B cell (primary cell): ENCODE measurements at regions not wholly inside any gene's neighbourhood (a gene's known extent, or its start where the extent isn't known, plus 50 kb on each side); places are given as distances from the start of the nearest gene placed in this dataset.

Experiments used
- ATAC-seq: fragments of 200-7000 bp; cut with Tn5 transposase; one replicate; pipeline ENCODE4 v1.10.0; 2021; ENCODE audit warnings: low read depth, mild to moderate bottlenecking, moderate number of reproducible peaks, moderate library complexity
- CTCF ChIA-PET: fragments of 350-600 bp; sonication (Branson Sonifier 250); formaldehyde crosslinking; loops from one replicate; lab custom pipeline; 2021; ENCODE audit warnings: antibody characterized with exemption, inconsistent platforms; lab: Charles Lee
- POLR2A ChIA-PET: fragments of 350-600 bp; sonication (Branson Sonifier 250); formaldehyde crosslinking; loops from one replicate; lab custom pipeline; 2021; ENCODE audit warnings: antibody characterized with exemption; lab: Charles Lee
- DNase-seq: peaks from one replicate; pipeline ENCODE4 v3.0.0; 2013
- H2AFZ ChIP-seq: 2 replicates; pipeline ENCODE4 v1.6.1; 2012; ENCODE audit warnings: mild to moderate bottlenecking, low read depth, low read length; ENCODE audit not compliant: insufficient read depth, poor library complexity, severe bottlenecking
- H3K27ac ChIP-seq, 2 donors: 1 replicate in 1 of 2; 2 replicates in 1 of 2; pipeline ENCODE4 v1.5.1; 2012 to 2013; ENCODE audit warnings: low read length in 2 of 2, mild to moderate bottlenecking in 2 of 2, moderate library complexity in 1 of 2
- H3K27me3 ChIP-seq, 4 experiments: fragments of 200-600 bp in 1 of 4; sonication (generic) in 1 of 4; replicated peaks in 1 of 4; 1 replicate in 2 of 4; 2 replicates in 2 of 4; pipeline versions ENCODE4 v1.6.1 to v1.7.0; 2013 to 2016; ENCODE audit warnings: low read length in 3 of 4, mild to moderate bottlenecking in 2 of 4, mixed read lengths in 1 of 4, moderate library complexity in 1 of 4; ENCODE audit not compliant: insufficient read depth in 4 of 4, control insufficient read depth in 3 of 4; ENCODE audit errors: control extremely low read depth in 1 of 4
- H3K36me3 ChIP-seq, 2 experiments: replicated peaks in 1 of 2; 1 replicate in 1 of 2; 2 replicates in 1 of 2; pipeline versions ENCODE4 v1.6.1 to v1.7.1; 2013; ENCODE audit warnings: low read length in 1 of 2; ENCODE audit not compliant: insufficient read depth in 2 of 2, control insufficient read depth in 1 of 2; ENCODE audit errors: control extremely low read depth in 1 of 2, extremely low read depth in 1 of 2
- H3K4me1 ChIP-seq, 2 donors: fragments of 200-600 bp in 1 of 2; sonication (generic) in 1 of 2; 1 replicate in 1 of 2; 2 replicates in 1 of 2; pipeline versions ENCODE4 v1.5.1 to v1.6.1; 2013 to 2017; ENCODE audit warnings: low read length in 2 of 2; ENCODE audit not compliant: control insufficient read depth in 2 of 2, insufficient read depth in 2 of 2
- H3K4me2 ChIP-seq: replicated peaks from 2 replicates; pipeline ENCODE3; 2012; ENCODE audit warnings: mild to moderate bottlenecking, low read depth, low read length; ENCODE audit not compliant: poor library complexity, severe bottlenecking
- H3K4me3 ChIP-seq, 5 experiments: fragments of 200-600 bp in 1 of 5; sonication (generic) in 1 of 5; 1 replicate in 3 of 5; 2 replicates in 2 of 5; pipeline versions ENCODE4 v1.5.1 to v1.7.0; 2011 to 2016; ENCODE audit warnings: low read length in 4 of 5, mild to moderate bottlenecking in 4 of 5, low read depth in 2 of 5, control low read depth in 1 of 5, moderate library complexity in 1 of 5; ENCODE audit not compliant: insufficient read depth in 1 of 5; ENCODE audit errors: control extremely low read depth in 1 of 5, extremely low read depth in 1 of 5
- H3K79me2 ChIP-seq: fragments of 200-600 bp; sonication (generic); one replicate; pipeline ENCODE4 v1.6.0; 2016; ENCODE audit warnings: low read length; ENCODE audit not compliant: control insufficient read depth, insufficient read depth
- H3K9ac ChIP-seq: fragments of 200-600 bp; sonication (generic); 2 replicates; pipeline ENCODE4 v1.6.1; 2017; ENCODE audit warnings: mild to moderate bottlenecking, low read length, moderate library complexity
- H3K9me3 ChIP-seq, 3 donors: one replicate each; pipeline versions ENCODE4 v1.6.1 to v1.7.1; 2013; ENCODE audit warnings: low read length in 2 of 3; ENCODE audit not compliant: control insufficient read depth in 2 of 3, insufficient read depth in 1 of 3; ENCODE audit errors: control extremely low read depth in 1 of 3
- H4K20me1 ChIP-seq: 2 replicates; pipeline ENCODE4 v1.6.0; 2012; ENCODE audit warnings: mild to moderate bottlenecking, low read length; ENCODE audit not compliant: insufficient read depth, control insufficient read depth, poor library complexity, severe bottlenecking
- H3K27ac Mint-ChIP-seq: one replicate; pipeline ENCODE4 v1.8.0; 2021; ENCODE audit warnings: mixed read lengths
- H3K27me3 Mint-ChIP-seq: one replicate; pipeline ENCODE4 v1.8.0; 2021; ENCODE audit warnings: mixed read lengths
- H3K4me1 Mint-ChIP-seq: one replicate; pipeline ENCODE4 v1.8.0; 2021; ENCODE audit warnings: mixed read lengths
- H3K4me3 Mint-ChIP-seq: one replicate; pipeline ENCODE4 v1.8.0; 2021; ENCODE audit warnings: mixed read lengths
- H3K9me3 Mint-ChIP-seq: one replicate; pipeline ENCODE4 v1.8.0; 2022; ENCODE audit warnings: mixed read lengths; ENCODE audit not compliant: insufficient read depth
- EZH2 ChIP-seq: IDR thresholded peaks from 2 replicates; pipeline ENCODE4 v1.6.1; 2012; ENCODE audit warnings: borderline replicate concordance, low read depth, mild to moderate bottlenecking, moderate library complexity, low read length; ENCODE audit not compliant: insufficient read depth, poor library complexity, severe bottlenecking
- WGBS: methylation state at CpG from one replicate; pipeline ENCODE4 v1.1.5; 2013; ENCODE audit warnings: missing lambda C conversion rate; ENCODE audit not compliant: insufficient coverage; 5-methylcytosine and 5-hydroxymethylcytosine counted together
- intact Hi-C: fragments of 100-400 bp; cut with micrococcal nuclease; formaldehyde crosslinking; loops from one replicate; pipeline ENCODE4 v1.10.0; 2022
- TF ChIP-seq, protein P1 (sequence below): fragments of 200-600 bp; IDR thresholded peaks from one replicate; pipeline ENCODE4 v1.8.0; 2022; ENCODE audit warnings: antibody characterized with exemption, mild to moderate bottlenecking

- no peak overlapping the region for H3K4me3 ChIP-seq
- no peaks in the 10 kb centered on the region for H3K79me2 ChIP-seq
- POLR2A ChIA-PET, result no interaction called here
- no peaks in the 10 kb centered on the region for H4K20me1 ChIP-seq
- WGBS, result no CpG with 5 or more reads among the region's 1 CpG
- no peak for DNase-seq
- peaks cover 0 to 11% (median 0%) of the 10 kb centered on the region in 3 donors for H3K9me3 ChIP-seq
- no peak overlapping the region for H3K4me2 ChIP-seq
- no peak overlapping the region for H3K27ac ChIP-seq
- CTCF ChIA-PET, result no interaction called here
- H3K9me3 Mint-ChIP-seq, result peaks cover 12% of the 10 kb centered on the region
- no peak overlapping the region for H3K4me3 Mint-ChIP-seq
- H2AFZ ChIP-seq, result no peak overlapping the region
- intact Hi-C loops, result no loop called here
- H3K36me3 ChIP-seq, result no peaks in the 10 kb centered on the region
- no peaks in the 10 kb centered on the region for H3K27me3 Mint-ChIP-seq
- TF ChIP-seq EZH2, result no peak
- TF ChIP-seq, protein P1, sequence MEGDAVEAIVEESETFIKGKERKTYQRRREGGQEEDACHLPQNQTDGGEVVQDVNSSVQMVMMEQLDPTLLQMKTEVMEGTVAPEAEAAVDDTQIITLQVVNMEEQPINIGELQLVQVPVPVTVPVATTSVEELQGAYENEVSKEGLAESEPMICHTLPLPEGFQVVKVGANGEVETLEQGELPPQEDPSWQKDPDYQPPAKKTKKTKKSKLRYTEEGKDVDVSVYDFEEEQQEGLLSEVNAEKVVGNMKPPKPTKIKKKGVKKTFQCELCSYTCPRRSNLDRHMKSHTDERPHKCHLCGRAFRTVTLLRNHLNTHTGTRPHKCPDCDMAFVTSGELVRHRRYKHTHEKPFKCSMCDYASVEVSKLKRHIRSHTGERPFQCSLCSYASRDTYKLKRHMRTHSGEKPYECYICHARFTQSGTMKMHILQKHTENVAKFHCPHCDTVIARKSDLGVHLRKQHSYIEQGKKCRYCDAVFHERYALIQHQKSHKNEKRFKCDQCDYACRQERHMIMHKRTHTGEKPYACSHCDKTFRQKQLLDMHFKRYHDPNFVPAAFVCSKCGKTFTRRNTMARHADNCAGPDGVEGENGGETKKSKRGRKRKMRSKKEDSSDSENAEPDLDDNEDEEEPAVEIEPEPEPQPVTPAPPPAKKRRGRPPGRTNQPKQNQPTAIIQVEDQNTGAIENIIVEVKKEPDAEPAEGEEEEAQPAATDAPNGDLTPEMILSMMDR, result no peak
- ATAC-seq, result no peak
- H3K27me3 ChIP-seq, result no peaks in the 10 kb centered on the region
- H3K27ac Mint-ChIP-seq, result no peak overlapping the region
- H3K9ac ChIP-seq, result no peak overlapping the region
- H3K4me1 ChIP-seq, result no peaks in the 10 kb centered on the region
- no peaks in the 10 kb centered on the region for H3K4me1 Mint-ChIP-seq
Measured at GRCh38 chr13:72444999-72445398, 282.4 kb downstream of the MZT1 start.

- Mint-ChIP-seq H3K9me3 (peaks cover 3% of the 10 kb centered on the region), H3K4me1 (no peaks in the 10 kb centered on the region), H3K27me3 (no peaks in the 10 kb centered on the region), H3K4me3 (no peak overlapping the region), H3K27ac (no peak overlapping the region)
- H3K4me2 ChIP-seq, result no peak overlapping the region
- ATAC-seq (no peak), DNase-seq (no peak)
- CTCF ChIA-PET, result no interaction called here
- no peak overlapping the region for H3K4me3 ChIP-seq
- no peaks in the 10 kb centered on the region for H3K9me3 ChIP-seq
- H3K27me3 ChIP-seq, result no peaks in the 10 kb centered on the region
- WGBS, result no CpG with 5 or more reads among the region's 1 CpG
- intact Hi-C loops, result no loop called here
- no peaks in the 10 kb centered on the region for H4K20me1 ChIP-seq
- no peak overlapping the region for H2AFZ ChIP-seq
- H3K79me2 ChIP-seq, result no peaks in the 10 kb centered on the region
- no peak overlapping the region for H3K9ac ChIP-seq
- H3K36me3 ChIP-seq, result no peaks in the 10 kb centered on the region
- no peaks in the 10 kb centered on the region for H3K4me1 ChIP-seq
- H3K27ac ChIP-seq, result no peak overlapping the region
- POLR2A ChIA-PET, result no interaction called here
- TF ChIP-seq, protein P1, result no peak
- TF ChIP-seq EZH2, result no peak
Measured at GRCh38 chr13:72437458-72437857, 290.0 kb downstream of the MZT1 start.
